GM23338 (cell line): ENCODE measurements at regions not wholly inside any gene's neighbourhood (a gene's known extent, or its start where the extent isn't known, plus 50 kb on each side); places are given as distances from the start of the nearest gene placed in this dataset.

ENCODE experiments used
- ATAC-seq: fragments of 200-7000 bp; cut with Tn5 transposase; 3 replicates; pipeline ENCODE4 v1.9.1; 2020
- DNase-seq: peaks from one replicate; pipeline ENCODE4 v3.0.0-alpha.2; 2015; ENCODE audit warnings: low spot score
- H2AFZ ChIP-seq: fragments of 200-600 bp; sonication (generic); 2 replicates; pipeline ENCODE4 v1.8.0; 2016; ENCODE audit warnings: antibody characterized with exemption, mild to moderate bottlenecking, moderate library complexity
- H3F3A ChIP-seq: fragments of 200-600 bp; sonication (generic); replicated peaks from 2 replicates; pipeline ENCODE4 v1.8.0; 2017; ENCODE audit warnings: antibody characterized with exemption, mixed run types, low read depth
- H3K27ac ChIP-seq: fragments of 200-600 bp; sonication (generic); 2 replicates; pipeline ENCODE4 v1.6.1; 2016; ENCODE audit warnings: low read depth
- H3K27me3 ChIP-seq: fragments of 200-600 bp; sonication (generic); 2 replicates; pipeline ENCODE4 v1.8.0; 2016; ENCODE audit warnings: mild to moderate bottlenecking, mixed run types, moderate library complexity; ENCODE audit not compliant: insufficient read depth
- H3K36me3 ChIP-seq: fragments of 200-600 bp; sonication (generic); 2 replicates; pipeline ENCODE4 v1.8.0; 2016; ENCODE audit warnings: mild to moderate bottlenecking; ENCODE audit not compliant: insufficient read depth
- H3K4me1 ChIP-seq: fragments of 200-600 bp; sonication (generic); 2 replicates; pipeline ENCODE4 v1.8.0; 2016; ENCODE audit warnings: mild to moderate bottlenecking, moderate library complexity; ENCODE audit not compliant: insufficient read depth
- H3K4me2 ChIP-seq: fragments of 200-600 bp; sonication (generic); 2 replicates; pipeline ENCODE4 v1.7.1; 2017; ENCODE audit warnings: mixed run types
- H3K4me3 ChIP-seq: fragments of 200-600 bp; sonication (generic); 2 replicates; pipeline ENCODE4 v1.6.1; 2016; ENCODE audit warnings: mixed run types
- H3K79me2 ChIP-seq: fragments of 200-600 bp; sonication (generic); replicated peaks from 2 replicates; pipeline ENCODE4 v1.8.0; 2017; ENCODE audit warnings: mild to moderate bottlenecking; ENCODE audit not compliant: insufficient read depth
- H3K9me2 ChIP-seq: fragments of 200-600 bp; sonication (generic); 2 replicates; pipeline ENCODE4 v1.8.0; 2017; ENCODE audit not compliant: insufficient read depth
- H4K20me1 ChIP-seq: fragments of 200-600 bp; sonication (generic); replicated peaks from 2 replicates; pipeline ENCODE4 v1.8.0; 2017; ENCODE audit warnings: mild to moderate bottlenecking; ENCODE audit not compliant: insufficient read depth
- H3K27ac Mint-ChIP-seq: 2 replicates; pipeline ENCODE4 v1.8.0; 2020; ENCODE audit warnings: inconsistent platforms, mild to moderate bottlenecking, moderate library complexity, mixed read lengths
- H3K27me3 Mint-ChIP-seq: 3 replicates; pipeline ENCODE4 v1.8.0; 2022; ENCODE audit warnings: low read depth, mild to moderate bottlenecking, moderate library complexity, mixed read lengths, inconsistent platforms; ENCODE audit not compliant: insufficient read depth, poor library complexity
- H3K36me3 Mint-ChIP-seq: 3 replicates; pipeline ENCODE4 v1.8.0; 2021; ENCODE audit warnings: low read depth, mild to moderate bottlenecking, inconsistent platforms, moderate library complexity, mixed read lengths
- H3K4me1 Mint-ChIP-seq: 3 replicates; pipeline ENCODE4 v1.8.0; 2020; ENCODE audit warnings: mild to moderate bottlenecking, inconsistent platforms, mixed read lengths
- H3K4me3 Mint-ChIP-seq: 3 replicates; pipeline ENCODE4 v1.8.0; 2021; ENCODE audit warnings: moderate library complexity, mild to moderate bottlenecking, inconsistent platforms, mixed read lengths
- H3K9me3 Mint-ChIP-seq: 3 replicates; pipeline ENCODE4 v1.8.0; 2020; ENCODE audit warnings: moderate library complexity, mild to moderate bottlenecking, inconsistent platforms, mixed read lengths
- CREB1 ChIP-seq: fragments of 250-450 bp; sonication (Bioruptor Pico); IDR thresholded peaks from 2 replicates; pipeline ENCODE4 v1.5.0; 2020; ENCODE audit warnings: low read depth, mild to moderate bottlenecking, moderate library complexity
- JUNB ChIP-seq: IDR thresholded peaks from one replicate; pipeline ENCODE4 v1.6.1; 2016; ENCODE audit warnings: antibody characterized with exemption; ENCODE audit not compliant: unreplicated experiment
- STAT1 ChIP-seq: IDR thresholded peaks from one replicate; pipeline ENCODE4 v1.6.1; 2016; ENCODE audit warnings: antibody characterized with exemption; ENCODE audit not compliant: unreplicated experiment
- TF ChIP-seq, protein P1 (sequence below): fragments of 250-450 bp; sonication (Bioruptor Pico); IDR thresholded peaks from 2 replicates; pipeline ENCODE4 v1.5.0; 2020; ENCODE audit warnings: mild to moderate bottlenecking, moderate library complexity
- TF ChIP-seq, protein P2 (sequence below): IDR thresholded peaks from one replicate; pipeline ENCODE4 v1.6.1; 2018; ENCODE audit warnings: antibody characterized with exemption; ENCODE audit not compliant: unreplicated experiment
- TF ChIP-seq, protein P3 (sequence below): IDR thresholded peaks from 2 replicates; pipeline ENCODE4 v1.6.1; 2016; ENCODE audit warnings: antibody characterized with exemption

DNA sequence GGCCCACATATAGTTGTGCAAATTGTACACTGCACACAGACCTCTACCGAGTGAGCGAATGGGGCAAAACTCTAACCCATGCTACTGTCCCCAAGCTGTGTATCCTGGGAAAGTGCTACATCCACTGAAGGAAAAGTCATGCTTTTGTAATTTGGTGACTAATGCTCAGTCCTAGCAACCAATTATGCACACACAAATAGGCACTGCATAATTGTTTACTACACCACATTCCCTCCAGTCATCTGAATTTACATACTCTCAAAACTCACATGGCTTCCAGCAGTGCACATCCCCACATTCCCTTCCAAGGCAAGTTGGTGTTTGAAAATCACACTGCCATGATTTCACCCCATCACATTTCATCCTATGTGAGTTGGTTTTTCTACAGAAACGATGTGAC is 125.9 kb upstream of the OSMR start (continued):
- TF ChIP-seq, protein P1, sequence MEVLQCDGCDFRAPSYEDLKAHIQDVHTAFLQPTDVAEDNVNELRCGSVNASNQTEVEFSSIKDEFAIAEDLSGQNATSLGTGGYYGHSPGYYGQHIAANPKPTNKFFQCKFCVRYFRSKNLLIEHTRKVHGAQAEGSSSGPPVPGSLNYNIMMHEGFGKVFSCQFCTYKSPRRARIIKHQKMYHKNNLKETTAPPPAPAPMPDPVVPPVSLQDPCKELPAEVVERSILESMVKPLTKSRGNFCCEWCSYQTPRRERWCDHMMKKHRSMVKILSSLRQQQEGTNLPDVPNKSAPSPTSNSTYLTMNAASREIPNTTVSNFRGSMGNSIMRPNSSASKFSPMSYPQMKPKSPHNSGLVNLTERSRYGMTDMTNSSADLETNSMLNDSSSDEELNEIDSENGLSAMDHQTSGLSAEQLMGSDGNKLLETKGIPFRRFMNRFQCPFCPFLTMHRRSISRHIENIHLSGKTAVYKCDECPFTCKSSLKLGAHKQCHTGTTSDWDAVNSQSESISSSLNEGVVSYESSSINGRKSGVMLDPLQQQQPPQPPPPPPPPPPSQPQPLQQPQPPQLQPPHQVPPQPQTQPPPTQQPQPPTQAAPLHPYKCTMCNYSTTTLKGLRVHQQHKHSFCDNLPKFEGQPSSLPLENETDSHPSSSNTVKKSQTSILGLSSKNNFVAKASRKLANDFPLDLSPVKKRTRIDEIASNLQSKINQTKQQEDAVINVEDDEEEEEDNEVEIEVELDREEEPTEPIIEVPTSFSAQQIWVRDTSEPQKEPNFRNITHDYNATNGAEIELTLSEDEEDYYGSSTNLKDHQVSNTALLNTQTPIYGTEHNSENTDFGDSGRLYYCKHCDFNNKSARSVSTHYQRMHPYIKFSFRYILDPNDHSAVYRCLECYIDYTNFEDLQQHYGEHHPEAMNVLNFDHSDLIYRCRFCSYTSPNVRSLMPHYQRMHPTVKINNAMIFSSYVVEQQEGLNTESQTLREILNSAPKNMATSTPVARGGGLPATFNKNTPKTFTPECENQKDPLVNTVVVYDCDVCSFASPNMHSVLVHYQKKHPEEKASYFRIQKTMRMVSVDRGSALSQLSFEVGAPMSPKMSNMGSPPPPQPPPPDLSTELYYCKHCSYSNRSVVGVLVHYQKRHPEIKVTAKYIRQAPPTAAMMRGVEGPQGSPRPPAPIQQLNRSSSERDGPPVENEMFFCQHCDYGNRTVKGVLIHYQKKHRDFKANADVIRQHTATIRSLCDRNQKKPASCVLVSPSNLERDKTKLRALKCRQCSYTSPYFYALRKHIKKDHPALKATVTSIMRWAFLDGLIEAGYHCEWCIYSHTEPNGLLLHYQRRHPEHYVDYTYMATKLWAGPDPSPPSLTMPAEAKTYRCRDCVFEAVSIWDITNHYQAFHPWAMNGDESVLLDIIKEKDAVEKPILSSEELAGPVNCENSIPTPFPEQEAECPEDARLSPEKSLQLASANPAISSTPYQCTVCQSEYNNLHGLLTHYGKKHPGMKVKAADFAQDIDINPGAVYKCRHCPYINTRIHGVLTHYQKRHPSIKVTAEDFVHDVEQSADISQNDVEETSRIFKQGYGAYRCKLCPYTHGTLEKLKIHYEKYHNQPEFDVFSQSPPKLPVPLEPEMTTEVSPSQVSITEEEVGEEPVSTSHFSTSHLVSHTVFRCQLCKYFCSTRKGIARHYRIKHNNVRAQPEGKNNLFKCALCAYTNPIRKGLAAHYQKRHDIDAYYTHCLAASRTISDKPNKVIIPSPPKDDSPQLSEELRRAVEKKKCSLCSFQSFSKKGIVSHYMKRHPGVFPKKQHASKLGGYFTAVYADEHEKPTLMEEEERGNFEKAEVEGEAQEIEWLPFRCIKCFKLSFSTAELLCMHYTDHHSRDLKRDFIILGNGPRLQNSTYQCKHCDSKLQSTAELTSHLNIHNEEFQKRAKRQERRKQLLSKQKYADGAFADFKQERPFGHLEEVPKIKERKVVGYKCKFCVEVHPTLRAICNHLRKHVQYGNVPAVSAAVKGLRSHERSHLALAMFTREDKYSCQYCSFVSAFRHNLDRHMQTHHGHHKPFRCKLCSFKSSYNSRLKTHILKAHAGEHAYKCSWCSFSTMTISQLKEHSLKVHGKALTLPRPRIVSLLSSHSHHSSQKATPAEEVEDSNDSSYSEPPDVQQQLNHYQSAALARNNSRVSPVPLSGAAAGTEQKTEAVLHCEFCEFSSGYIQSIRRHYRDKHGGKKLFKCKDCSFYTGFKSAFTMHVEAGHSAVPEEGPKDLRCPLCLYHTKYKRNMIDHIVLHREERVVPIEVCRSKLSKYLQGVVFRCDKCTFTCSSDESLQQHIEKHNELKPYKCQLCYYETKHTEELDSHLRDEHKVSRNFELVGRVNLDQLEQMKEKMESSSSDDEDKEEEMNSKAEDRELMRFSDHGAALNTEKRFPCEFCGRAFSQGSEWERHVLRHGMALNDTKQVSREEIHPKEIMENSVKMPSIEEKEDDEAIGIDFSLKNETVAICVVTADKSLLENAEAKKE (CRISPR knock-in tag): no peak
- TF ChIP-seq, protein P2, sequence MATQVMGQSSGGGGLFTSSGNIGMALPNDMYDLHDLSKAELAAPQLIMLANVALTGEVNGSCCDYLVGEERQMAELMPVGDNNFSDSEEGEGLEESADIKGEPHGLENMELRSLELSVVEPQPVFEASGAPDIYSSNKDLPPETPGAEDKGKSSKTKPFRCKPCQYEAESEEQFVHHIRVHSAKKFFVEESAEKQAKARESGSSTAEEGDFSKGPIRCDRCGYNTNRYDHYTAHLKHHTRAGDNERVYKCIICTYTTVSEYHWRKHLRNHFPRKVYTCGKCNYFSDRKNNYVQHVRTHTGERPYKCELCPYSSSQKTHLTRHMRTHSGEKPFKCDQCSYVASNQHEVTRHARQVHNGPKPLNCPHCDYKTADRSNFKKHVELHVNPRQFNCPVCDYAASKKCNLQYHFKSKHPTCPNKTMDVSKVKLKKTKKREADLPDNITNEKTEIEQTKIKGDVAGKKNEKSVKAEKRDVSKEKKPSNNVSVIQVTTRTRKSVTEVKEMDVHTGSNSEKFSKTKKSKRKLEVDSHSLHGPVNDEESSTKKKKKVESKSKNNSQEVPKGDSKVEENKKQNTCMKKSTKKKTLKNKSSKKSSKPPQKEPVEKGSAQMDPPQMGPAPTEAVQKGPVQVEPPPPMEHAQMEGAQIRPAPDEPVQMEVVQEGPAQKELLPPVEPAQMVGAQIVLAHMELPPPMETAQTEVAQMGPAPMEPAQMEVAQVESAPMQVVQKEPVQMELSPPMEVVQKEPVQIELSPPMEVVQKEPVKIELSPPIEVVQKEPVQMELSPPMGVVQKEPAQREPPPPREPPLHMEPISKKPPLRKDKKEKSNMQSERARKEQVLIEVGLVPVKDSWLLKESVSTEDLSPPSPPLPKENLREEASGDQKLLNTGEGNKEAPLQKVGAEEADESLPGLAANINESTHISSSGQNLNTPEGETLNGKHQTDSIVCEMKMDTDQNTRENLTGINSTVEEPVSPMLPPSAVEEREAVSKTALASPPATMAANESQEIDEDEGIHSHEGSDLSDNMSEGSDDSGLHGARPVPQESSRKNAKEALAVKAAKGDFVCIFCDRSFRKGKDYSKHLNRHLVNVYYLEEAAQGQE: no peak

DNA sequence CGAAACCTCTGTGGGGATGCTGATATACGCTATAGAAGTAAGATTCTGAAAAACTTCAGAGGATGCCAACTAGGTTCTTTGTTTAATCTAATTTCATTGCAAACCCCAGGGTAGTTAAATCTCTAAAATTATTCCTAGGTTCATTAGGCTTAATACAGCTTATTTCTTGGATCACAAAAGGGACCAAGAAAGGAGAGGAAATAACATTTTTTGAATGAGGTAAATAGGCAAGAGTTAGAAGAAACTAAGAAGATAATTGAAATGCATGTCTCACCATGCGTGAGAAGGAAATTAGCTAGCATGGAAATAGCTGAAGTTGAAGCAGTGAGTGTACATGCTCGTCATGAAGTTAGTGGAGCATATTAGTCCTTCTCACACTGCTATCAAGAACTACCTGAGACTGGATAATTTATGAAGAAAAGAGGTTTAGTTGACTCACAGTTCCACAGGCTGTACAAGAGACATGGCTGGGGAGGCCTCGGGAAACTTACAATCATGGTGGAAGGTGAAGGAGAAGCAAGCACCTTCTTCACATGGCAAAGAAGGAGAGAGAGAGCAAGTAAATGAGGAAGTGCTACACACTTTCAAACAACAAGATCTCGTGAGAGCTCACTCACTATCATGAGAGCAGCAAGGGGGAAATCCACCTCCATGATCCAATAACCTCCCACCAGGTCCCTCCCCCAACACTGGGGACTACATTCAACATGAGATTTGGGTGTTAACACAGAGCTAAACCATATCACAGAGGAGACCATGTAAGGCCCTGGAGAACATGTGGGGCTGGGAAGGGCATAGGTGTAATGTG is 125.1 kb upstream of the OSMR start:
- Mint-ChIP-seq H3K27me3 (peaks cover 2% of the 10 kb centered on the region), H3K27ac (no peak overlapping the region), H3K4me3 (no peak overlapping the region), H3K9me3 (no peaks in the 10 kb centered on the region), H3K36me3 (no peaks in the 10 kb centered on the region), H3K4me1 (peaks cover 10% of the 10 kb centered on the region)
- no peaks in the 10 kb centered on the region for H3K79me2 ChIP-seq
- H3K4me1 ChIP-seq: 0 out of 2 replicates have a peak, but pooled peaks cover 5% of the 10 kb centered on the region
- H4K20me1 ChIP-seq: no peaks in the 10 kb centered on the region
- ATAC-seq (no peak), DNase-seq (no peak)
- H3F3A ChIP-seq: no peaks in the 10 kb centered on the region
- no peaks in the 10 kb centered on the region for H3K36me3 ChIP-seq
- no peak overlapping the region for H3K4me3 ChIP-seq
- H3K9me2 ChIP-seq: peaks cover 4% of the 10 kb centered on the region; the same call in 1 of the 2 replicates
- no peak overlapping the region for H2AFZ ChIP-seq
- no peaks in the 10 kb centered on the region for H3K27me3 ChIP-seq
- H3K27ac ChIP-seq: no peak overlapping the region
- no peak overlapping the region for H3K4me2 ChIP-seq
- TF ChIP-seq CREB1 (CRISPR knock-in tag) (no peak), JUNB (no peak), STAT1 (no peak)
- TF ChIP-seq, protein P3, sequence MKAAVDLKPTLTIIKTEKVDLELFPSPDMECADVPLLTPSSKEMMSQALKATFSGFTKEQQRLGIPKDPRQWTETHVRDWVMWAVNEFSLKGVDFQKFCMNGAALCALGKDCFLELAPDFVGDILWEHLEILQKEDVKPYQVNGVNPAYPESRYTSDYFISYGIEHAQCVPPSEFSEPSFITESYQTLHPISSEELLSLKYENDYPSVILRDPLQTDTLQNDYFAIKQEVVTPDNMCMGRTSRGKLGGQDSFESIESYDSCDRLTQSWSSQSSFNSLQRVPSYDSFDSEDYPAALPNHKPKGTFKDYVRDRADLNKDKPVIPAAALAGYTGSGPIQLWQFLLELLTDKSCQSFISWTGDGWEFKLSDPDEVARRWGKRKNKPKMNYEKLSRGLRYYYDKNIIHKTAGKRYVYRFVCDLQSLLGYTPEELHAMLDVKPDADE: no peak
